ENCODE measurements at regions not wholly inside any gene's neighbourhood (a gene's known extent, or its start where the extent isn't known, plus 50 kb on each side); places are given as distances from the start of the nearest gene placed in this dataset.
"Not testable (repeated sequence)": the region's sequence is repeated elsewhere in the genome, so short reads cannot be mapped to it uniquely, and the experiment has no call there.

DNA sequence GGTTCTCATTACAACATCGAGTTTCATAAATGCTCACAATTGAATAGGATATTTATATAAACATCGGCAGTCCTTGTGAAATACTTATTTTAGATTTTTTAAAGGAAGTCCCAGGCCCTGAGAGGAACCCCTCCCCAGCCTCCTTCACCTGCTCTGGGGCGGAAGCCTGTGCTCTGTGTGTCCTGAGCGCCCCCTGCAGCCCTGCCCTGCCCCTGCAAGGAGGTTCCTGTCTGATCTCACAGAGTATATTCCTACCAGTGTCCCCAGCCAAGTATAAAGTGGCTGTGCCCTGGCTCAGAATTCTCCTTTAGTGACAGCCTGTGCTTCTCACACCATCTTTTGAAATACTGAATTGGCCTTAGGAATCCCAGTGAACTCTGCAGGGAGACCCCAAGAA lies 659.5 kb downstream of the TMEM121 start:
- no peak for DNase-seq
- Histone ChIP-seq H3K27me3 (replicated peaks) (no peaks in the 10 kb centered on the region), H3K36me3 (replicated peaks) (no peaks in the 10 kb centered on the region), H3K27ac (no peak overlapping the region), H3K4me3 (ENCODE audit: low read depth, low read length) (no peak overlapping the region)
- in situ Hi-C loops (cut with HindIII; ENCODE audit: low pct_ligation_motif_present, low sequenced_read_pairs) = no loop called here
- TF ChIP-seq, protein P1, sequence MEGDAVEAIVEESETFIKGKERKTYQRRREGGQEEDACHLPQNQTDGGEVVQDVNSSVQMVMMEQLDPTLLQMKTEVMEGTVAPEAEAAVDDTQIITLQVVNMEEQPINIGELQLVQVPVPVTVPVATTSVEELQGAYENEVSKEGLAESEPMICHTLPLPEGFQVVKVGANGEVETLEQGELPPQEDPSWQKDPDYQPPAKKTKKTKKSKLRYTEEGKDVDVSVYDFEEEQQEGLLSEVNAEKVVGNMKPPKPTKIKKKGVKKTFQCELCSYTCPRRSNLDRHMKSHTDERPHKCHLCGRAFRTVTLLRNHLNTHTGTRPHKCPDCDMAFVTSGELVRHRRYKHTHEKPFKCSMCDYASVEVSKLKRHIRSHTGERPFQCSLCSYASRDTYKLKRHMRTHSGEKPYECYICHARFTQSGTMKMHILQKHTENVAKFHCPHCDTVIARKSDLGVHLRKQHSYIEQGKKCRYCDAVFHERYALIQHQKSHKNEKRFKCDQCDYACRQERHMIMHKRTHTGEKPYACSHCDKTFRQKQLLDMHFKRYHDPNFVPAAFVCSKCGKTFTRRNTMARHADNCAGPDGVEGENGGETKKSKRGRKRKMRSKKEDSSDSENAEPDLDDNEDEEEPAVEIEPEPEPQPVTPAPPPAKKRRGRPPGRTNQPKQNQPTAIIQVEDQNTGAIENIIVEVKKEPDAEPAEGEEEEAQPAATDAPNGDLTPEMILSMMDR (IDR thresholded peaks at IDR 0.05; ENCODE audit: low read depth, low read length, missing control alignments) = no peak

DNA sequence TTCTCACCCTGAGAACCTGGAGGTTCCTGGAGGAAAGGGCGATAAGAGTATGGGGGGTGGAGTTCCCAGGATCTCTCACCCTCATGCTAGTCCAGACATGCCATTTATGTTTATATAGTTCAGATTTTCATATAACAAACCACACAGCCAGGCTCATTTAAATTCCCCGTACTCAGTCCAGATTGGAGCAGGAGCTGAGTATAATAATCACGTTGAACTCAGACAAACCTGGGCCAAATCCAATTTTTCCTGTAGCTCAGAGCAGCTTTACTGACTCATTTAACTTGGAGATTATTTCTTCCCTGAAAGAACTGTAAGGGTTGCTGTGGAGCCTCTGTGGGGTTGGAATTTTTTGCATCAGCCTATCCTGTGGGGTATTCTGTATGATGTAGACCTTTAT lies 660.8 kb downstream of the TMEM121 start:
- TF ChIP-seq, protein P1 (IDR thresholded peaks at IDR 0.05; ENCODE audit: low read depth, low read length, missing control alignments) = no peak
- Histone ChIP-seq H3K27ac (no peak overlapping the region), H3K4me3 (ENCODE audit: low read depth, low read length) (no peak overlapping the region), H3K27me3 (replicated peaks) (no peaks in the 10 kb centered on the region), H3K36me3 (replicated peaks) (no peaks in the 10 kb centered on the region)
- in situ Hi-C loops (cut with HindIII; ENCODE audit: low pct_ligation_motif_present, low sequenced_read_pairs) = no loop called here
- no peak for DNase-seq

DNA sequence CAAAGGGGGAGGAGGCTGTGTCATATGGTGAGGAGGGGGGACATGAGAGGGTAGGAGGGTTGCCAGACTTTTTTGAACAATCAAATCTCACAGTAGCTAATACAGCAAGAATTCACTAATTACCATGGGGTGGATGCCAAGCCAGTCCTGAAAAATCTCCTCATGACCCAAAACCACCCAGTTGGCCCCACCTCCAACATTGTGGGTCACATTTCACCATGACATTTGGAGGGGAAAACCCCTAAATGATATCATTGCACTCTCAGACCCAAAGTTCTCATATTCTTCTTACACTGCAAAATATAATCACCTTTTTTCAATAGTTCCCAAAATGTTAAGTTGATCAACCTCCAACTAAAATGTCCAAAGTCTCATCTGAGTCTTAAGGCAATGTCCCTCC lies 666.3 kb downstream of the TMEM121 start:
- H3K27me3 ChIP-seq (replicated peaks); DNase-seq; H3K36me3 ChIP-seq (replicated peaks); H3K27ac ChIP-seq; H3K4me3 ChIP-seq (ENCODE audit: low read depth, low read length); in situ Hi-C loops (cut with HindIII; ENCODE audit: low pct_ligation_motif_present, low sequenced_read_pairs): not testable (repeated sequence)

DNA sequence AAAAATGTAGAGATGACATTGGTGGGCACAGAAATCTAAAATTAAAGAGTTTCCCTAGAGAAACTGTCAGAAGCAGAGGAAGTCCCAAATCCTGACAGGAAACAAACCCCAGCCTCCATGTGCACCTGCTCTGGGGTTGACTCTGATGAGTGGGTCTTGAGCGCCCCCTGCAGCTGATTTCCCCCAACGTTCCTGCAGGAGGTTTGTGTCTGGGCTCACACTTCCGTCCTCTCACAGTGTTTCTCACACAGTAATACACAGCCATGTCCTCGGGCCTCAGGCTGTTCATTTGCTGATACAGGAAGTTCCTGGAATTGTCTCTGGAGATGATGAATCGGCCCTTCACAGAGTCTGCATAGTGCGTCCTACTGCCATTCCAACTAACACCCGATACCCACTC lies 670.1 kb downstream of the TMEM121 start:
- DNase-seq; H3K27ac ChIP-seq; H3K4me3 ChIP-seq (ENCODE audit: low read depth, low read length); in situ Hi-C loops (cut with HindIII; ENCODE audit: low pct_ligation_motif_present, low sequenced_read_pairs); H3K27me3 ChIP-seq (replicated peaks); H3K36me3 ChIP-seq (replicated peaks): not testable (repeated sequence)

DNA sequence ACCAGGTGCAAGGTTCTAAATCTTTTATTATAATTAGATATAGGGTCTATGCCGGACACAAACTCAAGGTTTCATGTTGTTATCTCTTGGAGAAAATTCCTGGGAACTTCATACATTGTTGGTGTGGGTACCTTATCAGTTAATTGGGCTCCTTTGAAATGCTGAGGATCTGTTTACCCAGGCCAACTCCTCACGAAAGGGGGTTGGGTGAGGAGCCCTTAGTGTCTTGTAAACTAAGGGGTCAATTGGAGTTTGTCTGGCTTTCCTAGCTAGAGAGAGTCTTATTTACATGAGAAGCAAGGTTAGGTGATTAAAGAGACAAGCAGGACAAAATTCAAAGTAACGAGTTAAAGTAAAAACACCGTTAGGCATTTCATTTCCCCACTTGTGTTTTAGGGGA lies 670.9 kb downstream of the TMEM121 start:
- in situ Hi-C loops (cut with HindIII; ENCODE audit: low pct_ligation_motif_present, low sequenced_read_pairs); DNase-seq; H3K36me3 ChIP-seq (replicated peaks); H3K27me3 ChIP-seq (replicated peaks); H3K4me3 ChIP-seq (ENCODE audit: low read depth, low read length); H3K27ac ChIP-seq: not testable (repeated sequence)

DNA sequence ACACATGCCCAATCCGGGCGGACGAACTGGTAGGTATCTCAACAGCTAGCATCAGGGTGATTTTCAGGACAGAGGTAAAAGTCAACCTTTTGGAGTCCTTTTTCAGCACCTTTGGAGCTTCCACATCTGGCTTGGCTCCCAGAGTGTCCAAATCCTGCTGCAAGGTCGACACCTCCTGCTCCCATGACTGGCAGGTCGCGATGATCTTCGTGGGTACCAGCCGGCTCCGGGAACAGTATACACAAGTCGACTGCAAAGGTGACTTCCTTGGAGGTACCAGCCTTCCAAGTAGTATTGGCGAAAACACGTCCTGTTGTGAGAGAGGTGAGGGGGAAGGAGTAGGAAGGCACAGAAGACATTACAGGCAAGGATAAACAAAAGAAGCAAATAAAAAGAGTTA lies 672.7 kb downstream of the TMEM121 start:
- H3K27ac ChIP-seq = no peak overlapping the region
- in situ Hi-C loops (cut with HindIII; ENCODE audit: low pct_ligation_motif_present, low sequenced_read_pairs) = no loop called here
- DNase-seq = no peak
- no peak overlapping the region for H3K4me3 ChIP-seq (ENCODE audit: low read depth, low read length)
- TF ChIP-seq, protein P1 (IDR thresholded peaks at IDR 0.05; ENCODE audit: low read depth, low read length, missing control alignments) = no peak
- no peaks in the 10 kb centered on the region for H3K27me3 ChIP-seq (replicated peaks)
- no peaks in the 10 kb centered on the region for H3K36me3 ChIP-seq (replicated peaks)

DNA sequence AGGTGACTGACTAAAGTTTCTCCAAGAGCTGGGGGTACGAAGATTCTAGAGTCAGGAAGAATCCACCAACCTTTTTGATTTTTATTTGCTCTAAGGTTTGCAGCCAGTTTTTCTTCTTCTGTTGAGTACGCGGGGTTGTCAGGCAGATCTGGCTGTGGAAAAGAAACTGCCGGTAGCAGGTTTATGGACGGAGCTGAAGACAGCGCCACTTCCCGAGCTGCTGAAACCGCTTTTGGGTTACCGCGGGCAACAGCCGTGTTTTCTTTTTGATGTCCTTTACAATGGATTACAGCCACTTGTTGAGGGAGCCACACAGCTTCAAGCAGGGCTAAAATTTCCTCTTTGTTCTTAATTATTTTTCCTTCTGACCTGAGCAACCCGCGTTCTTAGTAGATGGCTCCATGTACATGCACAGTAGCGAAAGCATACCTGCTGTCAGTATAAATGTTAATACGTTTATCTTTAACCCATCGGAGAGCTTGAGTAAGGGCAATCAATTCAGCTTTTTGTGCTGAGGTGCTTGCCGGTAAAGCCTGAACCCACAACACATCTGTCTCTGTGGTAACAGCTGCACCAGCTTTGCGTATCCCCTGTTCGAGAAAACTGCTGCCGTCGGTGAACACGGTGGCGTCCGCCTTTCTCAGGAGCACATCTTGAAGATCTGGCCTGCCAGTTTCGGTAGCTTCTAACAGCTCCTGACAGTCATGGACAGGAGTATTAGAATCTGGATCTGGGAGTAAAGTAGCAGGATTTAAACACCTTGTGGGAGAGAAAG lies 674.3 kb downstream of the TMEM121 start:
- no peaks in the 10 kb centered on the region for H3K27me3 ChIP-seq (replicated peaks)
- no peak overlapping the region for H3K4me3 ChIP-seq (ENCODE audit: low read depth, low read length)
- no peak overlapping the region for H3K27ac ChIP-seq
- TF ChIP-seq, protein P1 (IDR thresholded peaks at IDR 0.05; ENCODE audit: low read depth, low read length, missing control alignments) = no peak
- no peak for DNase-seq
- in situ Hi-C loops (cut with HindIII; ENCODE audit: low pct_ligation_motif_present, low sequenced_read_pairs) = no loop called here
- H3K36me3 ChIP-seq (replicated peaks) = no peaks in the 10 kb centered on the region

Data from brain microvascular endothelial cell (primary cell).